ENCODE measurements at regions not wholly inside any gene's neighbourhood (a gene's known extent, or its start where the extent isn't known, plus 50 kb on each side); places are given as distances from the start of the nearest gene placed in this dataset.
A peak's percentile ranks its signal among the peaks of the same experiment; 100 is the strongest.

- DNase-seq, result peak; percentile 90
These were observed 57.3 kb downstream of the MAF start for GRCh38 chr16:79543219-79543618.

GRCh38 chr16:79542237-79542774 is 58.2 kb downstream of the MAF start:
- no peak for DNase-seq

- DNase-seq, result no peak
These were observed 59.5 kb downstream of the MAF start for GRCh38 chr16:79540825-79541595.

- no peak for DNase-seq
These were observed 63.0 kb downstream of the MAF start for GRCh38 chr16:79537584-79537983.

- DNase-seq, result no peak
These were observed 63.6 kb downstream of the MAF start for GRCh38 chr16:79536958-79537357.

- DNase-seq, result no peak
These were observed 65.4 kb downstream of the MAF start for GRCh38 chr16:79535130-79535529.

- no peak for DNase-seq
These were observed 66.4 kb downstream of the MAF start for GRCh38 chr16:79534143-79534542.

GRCh38 chr16:79533292-79533691 is 67.2 kb downstream of the MAF start:
- DNase-seq, result no peak

GRCh38 chr16:79532785-79533184 is 67.8 kb downstream of the MAF start:
- DNase-seq, result no peak

GRCh38 chr16:79532273-79532672 is 68.3 kb downstream of the MAF start:
- DNase-seq, result no peak

GRCh38 chr16:79528338-79528737 is 72.2 kb downstream of the MAF start:
- DNase-seq, result no peak

GRCh38 chr16:79523971-79524370 is 76.6 kb downstream of the MAF start:
- no peak for DNase-seq

GRCh38 chr16:79519448-79519847 is 81.1 kb downstream of the MAF start:
- DNase-seq, result no peak

- DNase-seq, result no peak
These were observed 83.4 kb downstream of the MAF start for GRCh38 chr16:79517156-79517555.

- DNase-seq, result no peak
These were observed 89.7 kb downstream of the MAF start for GRCh38 chr16:79510879-79511278.

GRCh38 chr16:79509906-79510305 is 90.6 kb downstream of the MAF start:
- DNase-seq, result no peak

- DNase-seq, result peak; percentile 90
These were observed 91.3 kb downstream of the MAF start for GRCh38 chr16:79509211-79509631.

GRCh38 chr16:79508294-79508693 is 92.2 kb downstream of the MAF start:
- DNase-seq, result no peak

GRCh38 chr16:79505344-79505743 is 95.2 kb downstream of the MAF start:
- DNase-seq, result no peak

GRCh38 chr16:79503511-79503910 is 97.0 kb downstream of the MAF start:
- DNase-seq, result no peak

GRCh38 chr16:79501446-79501845 is 99.1 kb downstream of the MAF start:
- no peak for DNase-seq

- DNase-seq, result no peak
These were observed 99.7 kb downstream of the MAF start for GRCh38 chr16:79500866-79501265.

GRCh38 chr16:79500286-79500685 is 100.3 kb downstream of the MAF start:
- no peak for DNase-seq

GRCh38 chr16:79498928-79499327 is 101.6 kb downstream of the MAF start:
- no peak for DNase-seq

Measured in NCI-H1092 treated with DMSO at 0.1 percent for 48 hours (cell line).